ENCODE measurements at regions not wholly inside any gene's neighbourhood (a gene's known extent, or its start where the extent isn't known, plus 50 kb on each side); places are given as distances from the start of the nearest gene placed in this dataset.

GRCh38 chr10:77710759-77711682 lies 73.4 kb upstream of the KCNMA1 start:
- DNase-seq (ENCODE audit: low read depth in 2 of 2): peak; percentile 45 to 66

DNA sequence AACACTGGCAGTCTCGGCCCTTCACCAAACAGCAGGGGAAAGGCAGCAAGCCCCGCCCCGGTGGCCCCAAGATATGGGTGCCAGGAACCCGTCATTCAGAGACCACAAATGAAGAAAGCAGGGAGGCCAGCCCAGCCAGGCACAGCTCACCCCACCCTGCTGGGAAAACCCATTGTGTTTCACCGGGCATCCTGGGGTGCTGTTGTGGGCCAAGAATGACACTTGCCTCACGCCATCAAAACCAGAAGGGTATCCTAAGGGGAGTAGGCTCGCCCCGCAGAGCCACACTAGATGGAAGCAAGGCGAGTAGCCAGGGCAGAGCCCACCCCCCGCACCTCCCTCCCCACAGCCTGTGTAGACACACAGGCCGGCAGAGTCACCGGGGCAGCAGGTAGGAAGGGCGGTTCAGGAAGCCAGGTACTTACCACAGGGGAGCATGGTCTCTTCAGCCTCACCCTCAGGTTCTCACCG lies 72.5 kb upstream of the KCNMA1 start:
- no peak for DNase-seq (ENCODE audit: low read depth in 2 of 2)

DNA sequence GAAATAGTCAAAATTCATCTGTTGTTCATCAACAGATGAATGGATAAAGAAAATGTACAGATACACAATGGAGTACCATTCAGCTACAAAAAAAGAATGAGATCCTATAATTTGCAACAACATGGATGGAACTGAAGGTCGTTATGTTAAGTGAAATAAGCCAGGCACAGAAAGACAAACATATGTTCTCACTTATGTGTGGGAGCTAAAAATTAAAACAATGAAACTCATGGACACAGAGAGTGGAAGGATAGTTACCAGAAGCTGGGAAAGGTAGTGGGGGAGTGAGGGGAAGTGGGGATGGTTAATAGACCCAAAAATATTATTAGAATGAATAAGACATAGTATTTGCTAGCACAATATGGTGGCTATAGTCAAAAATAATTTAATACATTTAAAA lies 70.0 kb upstream of the KCNMA1 start:
- no peak for DNase-seq (ENCODE audit: low read depth in 2 of 2)

- no peak for DNase-seq (ENCODE audit: low read depth in 2 of 2)
These were observed 64.6 kb upstream of the KCNMA1 start for GRCh38 chr10:77702166-77702565.

- no peak for DNase-seq (ENCODE audit: low read depth in 2 of 2)
These were observed 62.5 kb upstream of the KCNMA1 start for GRCh38 chr10:77700086-77700485.

DNA sequence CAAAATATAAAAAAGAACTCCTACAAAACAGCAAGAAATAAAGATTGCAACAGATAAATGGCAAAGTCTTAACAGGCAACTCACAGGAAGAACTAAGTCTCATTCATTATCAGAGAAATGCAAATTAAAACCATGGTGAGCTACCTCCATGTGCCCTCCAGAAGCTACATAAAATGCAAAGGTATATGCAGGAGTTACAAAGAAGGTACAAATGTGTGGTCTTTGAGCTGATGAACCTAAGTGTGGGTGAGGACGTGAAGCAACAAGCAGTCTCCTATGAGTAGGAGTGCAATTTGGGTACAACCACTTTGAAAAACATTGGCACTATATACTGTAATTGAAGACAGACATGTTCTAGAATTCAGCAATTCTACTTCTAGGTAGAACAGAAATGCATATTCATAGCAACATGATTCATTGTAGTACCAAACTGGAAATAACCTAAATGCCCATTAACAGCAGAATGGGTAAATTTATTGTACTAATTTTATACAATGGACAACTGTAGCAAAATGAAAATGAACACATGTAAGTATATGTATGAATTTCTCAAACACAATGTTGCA lies 61.6 kb upstream of the KCNMA1 start:
- no peak for DNase-seq (ENCODE audit: low read depth in 2 of 2)

- no peak for DNase-seq (ENCODE audit: low read depth in 2 of 2)
These were observed 60.8 kb upstream of the KCNMA1 start for GRCh38 chr10:77698267-77698931.

GRCh38 chr10:77696584-77696983 lies 59.0 kb upstream of the KCNMA1 start:
- DNase-seq (ENCODE audit: low read depth in 2 of 2): no peak

DNA sequence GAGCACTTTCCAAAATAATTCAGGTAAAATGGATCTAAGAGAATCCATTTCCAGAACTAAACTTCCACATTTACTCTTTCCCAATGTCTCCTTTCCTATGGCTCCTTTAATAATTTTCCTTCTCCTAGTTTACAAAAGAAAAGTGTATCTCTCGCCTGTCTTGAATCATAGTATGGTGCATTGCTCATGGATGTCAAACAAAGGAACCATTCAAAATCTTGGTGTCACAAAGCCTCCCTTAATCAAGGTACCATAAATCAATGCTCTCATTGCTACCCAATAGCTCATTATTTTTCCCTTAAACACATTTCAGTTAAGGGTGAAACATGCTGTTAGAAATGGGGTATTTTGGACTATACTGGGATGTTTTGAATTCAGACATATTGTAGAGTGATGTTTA lies 57.6 kb upstream of the KCNMA1 start:
- DNase-seq (ENCODE audit: low read depth in 2 of 2): no peak

DNA sequence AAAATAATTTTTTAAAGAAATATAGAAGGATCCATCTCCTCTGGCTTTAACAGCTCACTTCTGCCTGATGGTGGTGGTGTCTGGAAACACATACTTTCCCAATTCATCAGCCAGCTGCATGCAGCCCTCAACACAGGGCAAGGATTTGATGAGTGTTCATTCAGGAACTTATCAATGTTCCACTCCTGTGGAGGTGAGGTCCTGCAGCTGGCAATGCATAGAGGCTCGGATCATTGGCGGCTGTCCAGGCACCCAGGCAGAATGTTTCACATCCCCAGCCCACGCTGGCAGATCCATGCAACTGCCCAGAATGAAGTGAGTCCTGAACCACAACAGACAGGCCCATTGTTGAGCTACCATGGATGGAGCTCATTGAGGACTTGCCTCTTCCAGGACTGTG lies 55.2 kb upstream of the KCNMA1 start:
- DNase-seq (ENCODE audit: low read depth in 2 of 2): no peak

DNA sequence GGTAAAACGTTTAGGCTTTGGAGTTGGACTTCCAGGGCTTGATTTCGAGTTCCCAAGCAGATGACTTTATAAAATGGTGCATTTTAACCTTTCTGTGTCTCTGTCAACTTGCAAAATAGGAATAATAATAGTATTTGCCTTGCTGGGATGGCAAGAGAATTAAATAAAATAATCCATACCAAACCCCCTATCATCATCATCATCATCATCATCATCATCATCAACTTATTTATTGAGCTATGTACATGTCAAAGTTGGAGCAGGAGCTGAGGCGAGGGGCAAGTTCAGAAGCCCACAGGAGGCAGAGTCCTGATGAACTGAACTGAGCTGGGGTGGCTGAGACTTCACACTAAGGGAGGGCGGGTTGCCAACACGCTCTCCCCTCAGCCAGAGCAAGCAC lies 51.7 kb upstream of the KCNMA1 start:
- no peak for DNase-seq (ENCODE audit: low read depth in 2 of 2)

DNA sequence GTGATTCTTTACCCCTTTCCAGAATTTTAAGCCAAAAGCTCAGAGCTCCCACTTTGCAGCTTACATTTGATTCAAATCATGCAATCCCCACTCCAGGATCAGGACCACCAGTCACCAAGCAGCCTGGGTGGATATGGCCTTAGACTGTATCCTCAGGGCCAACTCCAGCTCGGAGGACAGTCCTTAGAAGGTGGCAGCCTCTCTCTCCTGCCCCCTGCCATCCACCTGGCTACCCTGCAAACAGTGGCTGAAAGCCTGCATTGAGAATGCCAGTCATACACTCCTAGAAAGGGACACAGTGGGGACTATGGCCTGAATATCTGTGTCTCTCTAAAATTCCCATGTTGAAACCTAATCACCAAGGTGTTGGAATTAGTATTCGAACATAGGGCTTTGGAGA lies 50.0 kb upstream of the KCNMA1 start:
- DNase-seq (ENCODE audit: low read depth in 2 of 2): no peak

Measured in stimulated activated CD4-positive, alpha-beta T cell treated with anti-CD3 and anti-CD28 coated beads, Interleukin-15, amount 100 ng/mL, for 48 hours (primary cell).